ENCODE measurements at regions not wholly inside any gene's neighbourhood (a gene's known extent, or its start where the extent isn't known, plus 50 kb on each side); places are given as distances from the start of the nearest gene placed in this dataset.

- TF ChIP-seq CTCF (IDR thresholded peaks at IDR 0.05), result no peak
- no peak for TF ChIP-seq POLR2A (IDR thresholded peaks at IDR 0.05)
Observed at GRCh38 chr9:120336021-120336752, 243.8 kb downstream of the CDK5RAP2 start.
